HG03159 (cell line): ENCODE measurements at regions not wholly inside any gene's neighbourhood (a gene's known extent, or its start where the extent isn't known, plus 50 kb on each side); places are given as distances from the start of the nearest gene placed in this dataset.

Experiments
- ATAC-seq: cut with Tn5 transposase; IDR thresholded peaks from one replicate; pipeline ENCODE4 v1.9.1; 2021; ENCODE audit warnings: mild to moderate bottlenecking, moderate library complexity; ENCODE audit not compliant: unreplicated experiment

GRCh38 chr15:98382139-98382538 lies 266.2 kb upstream of the IGF1R start:
- ATAC-seq: no peak

- no peak for ATAC-seq
These were observed 264.8 kb upstream of the IGF1R start for GRCh38 chr15:98383571-98383970.

GRCh38 chr15:98384328-98385029 lies 263.9 kb upstream of the IGF1R start:
- no peak for ATAC-seq

GRCh38 chr15:98385752-98386381 lies 262.5 kb upstream of the IGF1R start:
- no peak for ATAC-seq

GRCh38 chr15:98386561-98386960 lies 261.8 kb upstream of the IGF1R start:
- no peak for ATAC-seq

- ATAC-seq: no peak
These were observed 260.5 kb upstream of the IGF1R start for GRCh38 chr15:98387866-98388265.

- no peak for ATAC-seq
These were observed 257.3 kb upstream of the IGF1R start for GRCh38 chr15:98390946-98391530.

GRCh38 chr15:98391568-98391967 lies 256.8 kb upstream of the IGF1R start:
- no peak for ATAC-seq

GRCh38 chr15:98393471-98393870 lies 254.9 kb upstream of the IGF1R start:
- ATAC-seq: no peak

GRCh38 chr15:98394546-98394945 lies 253.8 kb upstream of the IGF1R start:
- ATAC-seq: no peak

- no peak for ATAC-seq
These were observed 252.2 kb upstream of the IGF1R start for GRCh38 chr15:98395974-98396610.

GRCh38 chr15:98397419-98397818 lies 250.9 kb upstream of the IGF1R start:
- ATAC-seq: no peak

- no peak for ATAC-seq
These were observed 250.3 kb upstream of the IGF1R start for GRCh38 chr15:98398056-98398455.

GRCh38 chr15:98398886-98399285 lies 249.5 kb upstream of the IGF1R start:
- ATAC-seq: no peak

GRCh38 chr15:98400120-98400519 lies 248.2 kb upstream of the IGF1R start:
- no peak for ATAC-seq

- no peak for ATAC-seq
These were observed 247.3 kb upstream of the IGF1R start for GRCh38 chr15:98401029-98401428.

- no peak for ATAC-seq
These were observed 245.9 kb upstream of the IGF1R start for GRCh38 chr15:98402486-98402885.

- no peak for ATAC-seq
These were observed 245.2 kb upstream of the IGF1R start for GRCh38 chr15:98403169-98403568.

- no peak for ATAC-seq
These were observed 244.8 kb upstream of the IGF1R start for GRCh38 chr15:98403569-98403968.

GRCh38 chr15:98405013-98405412 lies 243.3 kb upstream of the IGF1R start:
- no peak for ATAC-seq

- ATAC-seq: no peak
These were observed 240.1 kb upstream of the IGF1R start for GRCh38 chr15:98408231-98408630.

- ATAC-seq: no peak
These were observed 238.0 kb upstream of the IGF1R start for GRCh38 chr15:98410328-98410727.
